ENCODE measurements at regions not wholly inside any gene's neighbourhood (a gene's known extent, or its start where the extent isn't known, plus 50 kb on each side); places are given as distances from the start of the nearest gene placed in this dataset.

DNA sequence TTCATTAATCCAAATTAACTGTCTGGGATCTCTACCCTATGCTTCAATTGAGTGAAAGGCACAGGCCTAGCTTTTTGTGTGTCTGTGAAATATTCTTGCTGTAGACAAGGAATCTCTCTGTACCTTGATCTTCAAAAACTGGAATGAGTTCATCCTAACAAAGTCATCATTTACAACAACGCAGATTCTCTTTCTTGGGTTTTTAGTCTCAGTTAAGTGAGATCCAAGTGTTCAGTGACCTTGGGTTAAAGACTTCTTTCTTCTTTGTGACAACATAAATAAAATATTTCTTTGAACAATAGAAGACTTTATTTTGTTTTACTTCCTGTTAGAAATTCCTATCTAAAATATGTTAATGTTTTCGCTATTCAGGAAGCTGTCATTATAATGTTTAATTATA is 192.2 kb upstream of the LMNTD1 start:
- TF ChIP-seq CEBPB (IDR thresholded peaks at IDR 0.05), result no peak
- no peak for TF ChIP-seq RAD21 (IDR thresholded peaks at IDR 0.05; ENCODE audit: low read depth)
- TF ChIP-seq EP300 (IDR thresholded peaks at IDR 0.05; ENCODE audit: borderline replicate concordance), result no peak
